ENCODE measurements at regions not wholly inside any gene's neighbourhood (a gene's known extent, or its start where the extent isn't known, plus 50 kb on each side); places are given as distances from the start of the nearest gene placed in this dataset.

- TF ChIP-seq ZNF335 (tag by site-specific recombination; conservative IDR thresholded peaks at IDR 0.05) = peak; percentile 25; the same call in 1 of the 2 replicates
- TF ChIP-seq GLIS1 (tag by site-specific recombination; IDR thresholded peaks at IDR 0.05) = no peak
- TF ChIP-seq ZNF211 (tag by site-specific recombination; IDR thresholded peaks at IDR 0.05; ENCODE audit: low read depth) = no peak
These were observed 120.5 kb upstream of the BOD1 start (continued) for GRCh38 chr5:173736923-173737412.

- CTCF ChIA-PET = no interaction called here
- no peak overlapping the region for H3K4me3 ChIP-seq (ENCODE audit: low read depth, low read length)
- no peaks in the 10 kb centered on the region for H3K9me3 ChIP-seq (ENCODE audit: control insufficient read depth, insufficient read depth, low read depth, low read length)
- H3K36me3 ChIP-seq (ENCODE audit: control insufficient read depth in 2 of 2, insufficient read depth in 1 of 2, low read length in 2 of 2) = no peaks in the 10 kb centered on the region
- TF ChIP-seq ZBTB8A (tag by site-specific recombination; IDR thresholded peaks at IDR 0.05) = no peak
- TF ChIP-seq ZNF449 (tag by site-specific recombination; IDR thresholded peaks at IDR 0.05) = no peak
- TF ChIP-seq ZNF623 (tag by site-specific recombination; IDR thresholded peaks at IDR 0.05) = peak; percentile 96
- POLR2A ChIA-PET = no interaction called here
- peaks cover 11% of the 10 kb centered on the region for H3K4me1 ChIP-seq (ENCODE audit: control insufficient read depth, insufficient read depth, low read length)
- no peak overlapping the region for H3K27ac ChIP-seq (ENCODE audit: extremely low read depth, low read depth, low read length)
These were observed 123.3 kb upstream of the BOD1 start for GRCh38 chr5:173739741-173740140.

- ChIA-PET POLR2A (no interaction called here), CTCF (no interaction called here)
- no peak overlapping the region for H3K27ac ChIP-seq (ENCODE audit: extremely low read depth, low read depth, low read length)
- no peak overlapping the region for H3K4me3 ChIP-seq (ENCODE audit: low read depth, low read length)
- no peaks in the 10 kb centered on the region for H3K9me3 ChIP-seq (ENCODE audit: control insufficient read depth, insufficient read depth, low read depth, low read length)
- peaks cover 11% of the 10 kb centered on the region for H3K4me1 ChIP-seq (ENCODE audit: control insufficient read depth, insufficient read depth, low read length)
- TF ChIP-seq ZNF544 (tag by site-specific recombination; IDR thresholded peaks at IDR 0.05) (no peak), ZNF488 (tag by site-specific recombination; IDR thresholded peaks at IDR 0.05) (no peak), ZNF670 (tag by site-specific recombination; IDR thresholded peaks at IDR 0.05; ENCODE audit: low read depth) (no peak), ZNF433 (tag by site-specific recombination; IDR thresholded peaks at IDR 0.05; ENCODE audit: low read depth) (no peak), SP7 (tag by site-specific recombination; IDR thresholded peaks at IDR 0.05) (no peak), ZNF416 (tag by site-specific recombination; IDR thresholded peaks at IDR 0.05) (no peak), ZNF600 (tag by site-specific recombination; IDR thresholded peaks at IDR 0.05) (no peak), HOXD13 (CRISPR knock-in tag; IDR thresholded peaks at IDR 0.05; ENCODE audit: borderline replicate concordance) (no peak), ZNF18 (tag by site-specific recombination; IDR thresholded peaks at IDR 0.05) (no peak), ZNF561 (tag by site-specific recombination; IDR thresholded peaks at IDR 0.05; ENCODE audit: borderline replicate concordance) (no peak), ZNF138 (tag by site-specific recombination; IDR thresholded peaks at IDR 0.05; ENCODE audit: borderline replicate concordance) (no peak), ZNF558 (tag by site-specific recombination; IDR thresholded peaks at IDR 0.05) (no peak), ZXDB (tag by site-specific recombination; IDR thresholded peaks at IDR 0.05) (no peak), ZNF174 (tag by site-specific recombination; IDR thresholded peaks at IDR 0.05) (no peak), KLF9 (tag by site-specific recombination; IDR thresholded peaks at IDR 0.05; ENCODE audit: low read depth) (no peak)
- H3K36me3 ChIP-seq (ENCODE audit: control insufficient read depth in 2 of 2, insufficient read depth in 1 of 2, low read length in 2 of 2) = no peaks in the 10 kb centered on the region
These were observed 124.0 kb upstream of the BOD1 start for GRCh38 chr5:173740400-173740799.

Data from HEK293 (cell line).